ENCODE measurements at regions not wholly inside any gene's neighbourhood (a gene's known extent, or its start where the extent isn't known, plus 50 kb on each side); places are given as distances from the start of the nearest gene placed in this dataset.

GRCh38 chr16:79887541-79888540 is 287.3 kb upstream of the MAF start:
- TF ChIP-seq NR2C2 (CRISPR knock-in tag; IDR thresholded peaks at IDR 0.05) (no peak), ZNF281 (CRISPR knock-in tag; IDR thresholded peaks at IDR 0.05) (no peak), ZSCAN18 (CRISPR knock-in tag; IDR thresholded peaks at IDR 0.05) (no peak), CTCF (IDR thresholded peaks at IDR 0.05) (no peak), ATF3 (CRISPR knock-in tag; conservative IDR thresholded peaks at IDR 0.05) (no peak), ZNF423 (CRISPR knock-in tag; IDR thresholded peaks at IDR 0.05) (no peak), SP1 (CRISPR knock-in tag; conservative IDR thresholded peaks at IDR 0.05) (no peak), NR1H2 (CRISPR knock-in tag; IDR thresholded peaks at IDR 0.05) (no peak), OVOL2 (CRISPR knock-in tag; IDR thresholded peaks at IDR 0.05; ENCODE audit: borderline replicate concordance) (no peak), MAX (CRISPR knock-in tag; IDR thresholded peaks at IDR 0.05) (no peak)

Data from WTC11 (cell line).